ENCODE measurements at regions not wholly inside any gene's neighbourhood (a gene's known extent, or its start where the extent isn't known, plus 50 kb on each side); places are given as distances from the start of the nearest gene placed in this dataset.
"Not testable (repeated sequence)": the region's sequence is repeated elsewhere in the genome, so short reads cannot be mapped to it uniquely, and the experiment has no call there.

DNA sequence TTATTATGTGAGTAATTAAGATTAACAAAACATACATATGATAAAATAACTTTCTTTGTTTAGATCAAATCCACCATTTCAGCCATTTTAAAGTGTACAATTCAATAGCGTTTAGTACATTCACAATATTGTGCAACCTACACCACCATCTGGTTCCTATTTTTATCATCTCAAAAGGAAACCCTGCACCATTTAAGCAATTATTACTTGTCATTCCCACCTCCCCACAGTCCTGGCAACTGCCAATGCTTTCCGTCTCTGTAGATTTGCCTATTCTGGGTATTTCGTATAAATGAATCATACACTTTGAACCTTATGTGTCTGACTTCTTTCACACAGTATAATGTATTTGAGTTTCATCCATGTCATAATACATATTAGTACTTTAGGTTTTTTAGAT, 162.5 kb upstream of the CNTNAP4 start:
- no peak for TF ChIP-seq CTCF (IDR thresholded peaks at IDR 0.05; ENCODE audit: extremely low read depth, missing control alignments)
- DNase-seq (ENCODE audit: low spot score): no peak

- TF ChIP-seq CTCF (IDR thresholded peaks at IDR 0.05; ENCODE audit: extremely low read depth, missing control alignments): no peak
- no peak for DNase-seq (ENCODE audit: low spot score)
Measured at GRCh38 chr16:76118344-76118743, 158.9 kb upstream of the CNTNAP4 start.

DNA sequence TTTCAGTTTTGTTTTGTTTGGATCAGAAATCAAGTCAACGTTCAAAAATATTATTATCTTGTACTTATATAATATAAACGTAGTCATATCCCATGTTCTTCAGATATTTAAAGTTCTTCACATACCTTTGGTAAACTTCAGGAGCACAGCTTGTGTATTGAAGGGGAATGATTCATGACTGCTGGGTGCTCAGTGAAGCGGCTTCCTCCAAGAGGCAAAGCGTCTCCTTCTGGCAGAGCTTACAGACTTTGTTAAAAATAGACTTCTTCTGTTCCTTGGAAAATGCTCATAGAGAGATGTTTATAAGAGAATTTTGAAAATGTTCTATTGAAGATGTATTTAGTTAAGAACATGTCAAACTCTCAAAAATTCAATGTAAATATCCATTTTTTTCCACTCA, 155.6 kb upstream of the CNTNAP4 start:
- TF ChIP-seq CTCF (IDR thresholded peaks at IDR 0.05; ENCODE audit: extremely low read depth, missing control alignments): no peak
- DNase-seq (ENCODE audit: low spot score): no peak

DNA sequence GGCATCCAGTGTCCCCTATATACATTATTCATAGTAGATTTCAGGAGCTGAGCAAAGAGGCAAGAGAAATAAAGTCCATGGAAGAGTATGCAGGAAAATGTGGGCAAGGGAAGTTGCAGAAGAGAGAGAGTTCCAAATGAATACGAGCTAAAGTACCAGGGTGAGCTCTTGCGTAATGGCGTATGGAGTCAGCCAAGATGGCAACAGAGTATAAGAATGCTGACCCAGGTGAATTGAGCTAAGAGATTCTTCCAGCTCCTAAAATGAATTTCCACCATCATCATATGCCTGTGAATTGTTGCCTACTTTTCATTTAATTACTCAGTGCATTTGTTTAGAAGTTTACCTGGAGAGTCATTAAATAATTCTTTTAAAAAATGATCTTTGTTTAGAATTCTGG, 153.2 kb upstream of the CNTNAP4 start:
- no peak for DNase-seq (ENCODE audit: low spot score)
- no peak for TF ChIP-seq CTCF (IDR thresholded peaks at IDR 0.05; ENCODE audit: extremely low read depth, missing control alignments)

DNA sequence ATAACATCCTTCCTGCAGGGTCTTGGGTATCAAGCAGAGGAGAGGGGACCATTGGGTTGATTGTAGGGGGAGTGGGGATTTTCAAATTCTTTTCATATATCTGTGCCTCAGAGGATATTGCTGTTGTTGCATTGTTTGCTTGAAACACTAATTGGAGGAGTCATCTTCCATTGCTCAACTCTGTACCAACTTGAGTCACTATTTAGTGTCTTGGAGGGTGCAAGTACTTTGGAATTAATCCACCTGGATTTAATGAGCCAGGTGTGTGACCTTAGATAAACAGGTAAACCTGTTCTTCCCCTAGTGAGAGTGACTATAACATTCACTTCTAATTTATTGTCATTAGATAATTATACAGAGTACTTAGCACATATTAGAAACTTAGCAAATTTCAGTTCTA, 151.3 kb upstream of the CNTNAP4 start:
- no peak for DNase-seq (ENCODE audit: low spot score)
- no peak for TF ChIP-seq CTCF (IDR thresholded peaks at IDR 0.05; ENCODE audit: extremely low read depth, missing control alignments)

DNA sequence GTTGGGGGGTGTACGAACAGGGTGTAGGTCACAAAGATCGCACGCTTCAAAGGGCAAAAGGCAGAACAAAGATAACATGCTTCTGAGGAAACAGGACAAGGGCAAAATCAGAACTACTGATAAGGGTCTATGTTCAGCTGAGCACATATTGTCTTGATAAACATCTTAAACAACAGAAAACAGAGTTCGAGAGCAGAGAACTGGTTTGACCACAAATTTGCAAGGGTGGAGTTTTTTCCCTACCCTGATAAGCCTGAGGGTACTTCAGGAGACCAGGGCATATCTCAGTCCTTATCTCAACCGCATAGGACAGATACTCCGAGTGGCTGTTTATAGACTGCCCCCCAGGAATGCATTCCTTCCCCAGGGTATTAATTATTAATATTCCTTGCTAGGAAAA, 139.1 kb upstream of the CNTNAP4 start:
- DNase-seq (ENCODE audit: low spot score): not testable (repeated sequence)

DNA sequence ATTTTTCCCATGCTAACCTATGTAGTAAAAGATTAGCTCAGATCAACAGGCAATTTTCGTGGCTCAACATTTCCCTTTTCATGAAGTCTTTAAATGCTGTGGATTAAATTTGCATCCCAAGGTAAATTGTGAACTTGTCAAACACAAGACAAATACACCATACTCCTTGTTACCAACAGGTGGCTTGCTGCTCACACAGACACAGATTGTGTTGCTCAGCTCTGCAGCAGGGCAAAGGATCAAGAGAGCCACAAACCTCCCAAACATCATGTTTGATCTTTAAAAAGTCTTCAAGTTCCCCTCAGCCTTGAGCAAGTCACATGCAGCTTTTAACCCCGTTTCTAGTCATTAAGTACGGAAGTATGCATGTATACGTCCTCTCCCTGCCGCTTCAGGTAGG, 119.6 kb upstream of the CNTNAP4 start:
- DNase-seq (ENCODE audit: low spot score): no peak
- no peak for TF ChIP-seq CTCF (IDR thresholded peaks at IDR 0.05; ENCODE audit: extremely low read depth, missing control alignments)

GRCh38 chr16:76162046-76162445, 115.2 kb upstream of the CNTNAP4 start:
- no peak for TF ChIP-seq CTCF (IDR thresholded peaks at IDR 0.05; ENCODE audit: extremely low read depth, missing control alignments)
- no peak for DNase-seq (ENCODE audit: low spot score)
